H1 (cell line): ENCODE measurements at regions not wholly inside any gene's neighbourhood (a gene's known extent, or its start where the extent isn't known, plus 50 kb on each side); places are given as distances from the start of the nearest gene placed in this dataset.
A peak's percentile ranks its signal among the peaks of the same experiment; 100 is the strongest.

Experiments
- CTCF ChIA-PET: fragments of 300-600 bp; sonication (Branson Sonifier 250); formaldehyde crosslinking; loops from one replicate; lab custom pipeline; 2021; ENCODE audit not compliant: partially characterized antibody; lab: Charles Lee
- POLR2A ChIA-PET: fragments of 300-600 bp; sonication (Branson Sonifier 250); formaldehyde crosslinking; loops from one replicate; lab custom pipeline; 2021; ENCODE audit warnings: inconsistent platforms; ENCODE audit not compliant: partially characterized antibody; lab: Charles Lee
- DNase-seq, 2 experiments: peaks; one replicate each; pipeline versions ENCODE4 v3.0.0 to v3.0.0-alpha.2; 2010 to 2022; ENCODE audit warnings: low spot score in 2 of 2, low read depth in 1 of 2, mixed read lengths in 1 of 2
- FAIRE-seq: peaks from 2 replicates; lab custom pipeline; 2011; peaks lifted over from hg19 to GRCh38; lab: Jason Lieb, UNC
- H2AFZ ChIP-seq: 2 replicates; pipeline ENCODE4 v1.8.1; 2012; ENCODE audit warnings: low read length, inconsistent platforms
- H2AK5ac ChIP-seq: 2 replicates; pipeline ENCODE4 v1.6.1; 2013; ENCODE audit warnings: low read depth, low read length
- H2BK120ac ChIP-seq: replicated peaks from 2 replicates; pipeline ENCODE3; 2013; ENCODE audit warnings: low read depth, low read length, inconsistent platforms
- H2BK12ac ChIP-seq: 2 replicates; pipeline ENCODE4 v1.6.1; 2013; ENCODE audit warnings: low read depth, low read length
- H2BK15ac ChIP-seq: 2 replicates; pipeline ENCODE4 v1.6.1; 2013; ENCODE audit warnings: low read length
- H2BK20ac ChIP-seq: 2 replicates; pipeline ENCODE4 v1.6.1; 2013; ENCODE audit warnings: low read length
- H2BK5ac ChIP-seq: 2 replicates; pipeline ENCODE4 v1.6.1; 2013; ENCODE audit warnings: low read depth, low read length
- H3K14ac ChIP-seq: 2 replicates; pipeline ENCODE4 v1.6.1; 2013; ENCODE audit warnings: inconsistent platforms; ENCODE audit not compliant: insufficient read length
- H3K18ac ChIP-seq: 2 replicates; pipeline ENCODE4 v1.6.1; 2013; ENCODE audit warnings: low read length; ENCODE audit errors: extremely low read depth
- H3K23ac ChIP-seq: 2 replicates; pipeline ENCODE4 v1.6.1; 2013; ENCODE audit warnings: inconsistent platforms; ENCODE audit not compliant: insufficient read length
- H3K23me2 ChIP-seq: 2 replicates; pipeline ENCODE4 v1.6.1; 2013; ENCODE audit warnings: low read depth, low read length
- H3K27ac ChIP-seq: 2 replicates; pipeline ENCODE4 v1.6.1; 2011; ENCODE audit warnings: low read depth, low read length, inconsistent platforms
- H3K27me3 ChIP-seq, 4 experiments: replicated peaks in 1 of 4; 1 replicate in 1 of 4; 2 replicates in 3 of 4; pipeline versions ENCODE4 v1.6.1 to v1.8.1; 2011 to 2013; ENCODE audit warnings: low read length in 3 of 4, mild to moderate bottlenecking in 3 of 4, inconsistent platforms in 2 of 4, mixed read lengths in 2 of 4, moderate library complexity in 1 of 4; ENCODE audit not compliant: control insufficient read depth in 3 of 4, insufficient read depth in 3 of 4; ENCODE audit errors: extremely low read depth in 1 of 4
- H3K36me3 ChIP-seq, 4 experiments: 2 replicates each; pipeline versions ENCODE4 v1.6.1 to v1.8.1; 2011 to 2013; ENCODE audit warnings: mild to moderate bottlenecking in 4 of 4, low read length in 3 of 4, moderate library complexity in 2 of 4, control low read depth in 1 of 4, inconsistent platforms in 1 of 4; ENCODE audit not compliant: insufficient read depth in 4 of 4, control insufficient read depth in 2 of 4
- H3K4ac ChIP-seq: replicated peaks from 2 replicates; pipeline ENCODE3; 2013; ENCODE audit warnings: low read length, low read depth, mixed read lengths, inconsistent platforms; ENCODE audit not compliant: insufficient read length
- H3K4me1 ChIP-seq, 4 experiments: replicated peaks in 1 of 4; 1 replicate in 1 of 4; 2 replicates in 3 of 4; pipeline versions ENCODE4 v1.6.1 to v1.8.1; 2011 to 2013; ENCODE audit warnings: low read length in 3 of 4, inconsistent platforms in 2 of 4, mixed read lengths in 1 of 4; ENCODE audit not compliant: insufficient read depth in 4 of 4, control insufficient read depth in 3 of 4
- H3K4me2 ChIP-seq, 2 experiments: 2 replicates each; pipeline versions ENCODE4 v1.6.1 to v1.8.1; 2011 to 2013; ENCODE audit warnings: low read depth in 2 of 2, low read length in 2 of 2, control low read depth in 1 of 2, inconsistent platforms in 1 of 2, mild to moderate bottlenecking in 1 of 2; ENCODE audit not compliant: insufficient read depth in 1 of 2
- H3K4me3 ChIP-seq, 4 experiments: fragments of 200-600, 300-600 bp in 1 of 4; sonication (generic), shearing (Covaris generic), sonication (Bioruptor Twin) in 1 of 4; 2 replicates each; pipeline versions ENCODE4 v1.5.1 to v1.8.1; 2011 to 2016; ENCODE audit warnings: low read length in 4 of 4, low read depth in 3 of 4, control low read depth in 2 of 4, inconsistent platforms in 2 of 4, mild to moderate bottlenecking in 2 of 4, mixed read lengths in 1 of 4, moderate library complexity in 1 of 4; ENCODE audit not compliant: insufficient read depth in 2 of 4; ENCODE audit errors: extremely low read depth in 1 of 4
- H3K56ac ChIP-seq: replicated peaks from 2 replicates; pipeline ENCODE3; 2013; ENCODE audit warnings: low read depth, mild to moderate bottlenecking, mixed read lengths, low read length, inconsistent platforms; ENCODE audit not compliant: insufficient read length
- H3K79me1 ChIP-seq: 2 replicates; pipeline ENCODE4 v1.6.1; 2013; ENCODE audit warnings: low read depth, low read length, control low read depth
- H3K79me2 ChIP-seq, 2 experiments: 2 replicates each; pipeline versions ENCODE4 v1.6.1 to v1.8.1; 2012 to 2013; ENCODE audit warnings: low read length in 2 of 2, mild to moderate bottlenecking in 2 of 2, inconsistent platforms in 1 of 2; ENCODE audit not compliant: insufficient read depth in 2 of 2, control insufficient read depth in 1 of 2
- H3K9ac ChIP-seq, 4 experiments: replicated peaks in 1 of 4; 1 replicate in 1 of 4; 2 replicates in 3 of 4; pipeline versions ENCODE4 v1.6.1 to v1.8.1; 2011 to 2013; ENCODE audit warnings: low read depth in 3 of 4, low read length in 3 of 4, control low read depth in 2 of 4, mild to moderate bottlenecking in 2 of 4, moderate library complexity in 2 of 4, inconsistent platforms in 1 of 4; ENCODE audit errors: extremely low read depth in 1 of 4
- H3K9me3 ChIP-seq, 2 experiments: 2 replicates each; pipeline versions ENCODE4 v1.6.1 to v1.8.1; 2012 to 2013; ENCODE audit warnings: mild to moderate bottlenecking in 2 of 2, moderate library complexity in 2 of 2, control low read depth in 1 of 2, inconsistent platforms in 1 of 2, low read depth in 1 of 2, low read length in 1 of 2, mixed read lengths in 1 of 2; ENCODE audit not compliant: insufficient read depth in 2 of 2
- H4K20me1 ChIP-seq, 2 experiments: replicated peaks in 1 of 2; 2 replicates each; pipeline versions ENCODE3 to v1.8.1; 2011 to 2013; ENCODE audit warnings: inconsistent platforms in 2 of 2, low read length in 2 of 2, mild to moderate bottlenecking in 1 of 2; ENCODE audit not compliant: insufficient read depth in 2 of 2, control insufficient read depth in 1 of 2
- H4K5ac ChIP-seq: 2 replicates; pipeline ENCODE4 v1.6.1; 2013; ENCODE audit warnings: low read length, low read depth, mixed read lengths, inconsistent platforms; ENCODE audit not compliant: insufficient read length
- H4K8ac ChIP-seq: 2 replicates; pipeline ENCODE4 v1.8.0; 2013; ENCODE audit warnings: mild to moderate bottlenecking, moderate library complexity, low read length, inconsistent platforms; ENCODE audit not compliant: insufficient read depth; ENCODE audit errors: extremely low read depth
- H4K91ac ChIP-seq: replicated peaks from 2 replicates; pipeline ENCODE3; 2013; ENCODE audit warnings: low read length, mixed read lengths, inconsistent platforms; ENCODE audit not compliant: insufficient read length
- JUND ChIP-seq: IDR thresholded peaks from 2 replicates; pipeline ENCODE4 v1.6.1; 2011; ENCODE audit warnings: mild to moderate bottlenecking, improper control_type of control experiment, low read length
- KDM5A ChIP-seq: fragments of 200-600 bp; IDR thresholded peaks from 2 replicates; pipeline ENCODE4 v1.7.1; 2012; ENCODE audit warnings: mild to moderate bottlenecking, low read length, inconsistent platforms, mixed read lengths
- PHF8 ChIP-seq: fragments of 200-600 bp; sonication (generic); conservative IDR thresholded peaks from 2 replicates; pipeline ENCODE4 v1.7.1; 2012; ENCODE audit warnings: low read depth, mild to moderate bottlenecking, inconsistent platforms, low read length, moderate library complexity
- POLR2A ChIP-seq, 2 experiments: IDR thresholded peaks; 1 replicate in 1 of 2; 2 replicates in 1 of 2; pipeline ENCODE4 v1.6.1; 2011; ENCODE audit warnings: low read depth in 2 of 2, low read length in 2 of 2, mild to moderate bottlenecking in 2 of 2; ENCODE audit errors: control extremely low read depth in 1 of 2
- RAD21 ChIP-seq, 2 experiments: IDR thresholded peaks in 1 of 2; conservative IDR thresholded peaks in 1 of 2; 2 replicates each; pipeline ENCODE4 v1.6.1; 2011; ENCODE audit warnings: low read depth in 2 of 2, low read length in 2 of 2, improper control_type of control experiment in 1 of 2, inconsistent platforms in 1 of 2, mild to moderate bottlenecking in 1 of 2, moderate library complexity in 1 of 2
- RNF2 ChIP-seq: fragments of 200-900, 300-1000 bp; sonication (generic); IDR thresholded peaks from 2 replicates; pipeline ENCODE4 v1.7.1; 2016; ENCODE audit warnings: borderline replicate concordance, low read depth, mild to moderate bottlenecking, antibody characterized with exemption, low read length; ENCODE audit not compliant: poor library complexity, severe bottlenecking; ENCODE audit errors: missing control alignments
- RXRA ChIP-seq: IDR thresholded peaks from 2 replicates; pipeline ENCODE4 v1.6.1; 2011; ENCODE audit warnings: low read depth, mild to moderate bottlenecking, low read length, moderate library complexity; ENCODE audit not compliant: insufficient read depth
- SIN3A ChIP-seq, 2 experiments: IDR thresholded peaks in 1 of 2; conservative IDR thresholded peaks in 1 of 2; 2 replicates each; pipeline ENCODE4 v1.6.1; 2011 to 2012; ENCODE audit warnings: low read length in 2 of 2, improper control_type of control experiment in 1 of 2, low read depth in 1 of 2, mild to moderate bottlenecking in 1 of 2
- SIX5 ChIP-seq: IDR thresholded peaks from 2 replicates; pipeline ENCODE4 v1.6.1; 2011; ENCODE audit warnings: mild to moderate bottlenecking, low read depth, low read length
- WGBS, 2 experiments: shearing (Covaris generic) in 1 of 2; methylation state at CpG; one replicate each; pipeline versions ENCODE4 v1.1.6 to v1.1.7; 2013 to 2015; ENCODE audit warnings: low lambda C conversion rate in 2 of 2, mixed read lengths in 2 of 2, inconsistent platforms in 1 of 2, low coverage in 1 of 2, missing lambda C conversion rate in 1 of 2; ENCODE audit not compliant: insufficient replicate concordance in 2 of 2, insufficient coverage in 1 of 2, insufficient read length in 1 of 2; ENCODE audit errors: extremely low coverage in 1 of 2, missing lambda C conversion rate in 1 of 2; 5-methylcytosine and 5-hydroxymethylcytosine counted together

GRCh38 chr2:128593518-128593878, 274.8 kb upstream of the HS6ST1 start:
- POLR2A ChIA-PET = no interaction called here
- Histone ChIP-seq H3K36me3 (no peaks in the 10 kb centered on the region), H3K79me1 (no peaks in the 10 kb centered on the region), H3K79me2 (no peaks in the 10 kb centered on the region), H3K27ac (no peak overlapping the region), H3K9me3 (no peaks in the 10 kb centered on the region), H3K27me3 (no peaks in the 10 kb centered on the region), H2AFZ (no peak overlapping the region), H3K18ac (no peak overlapping the region), H4K5ac (no peak overlapping the region), H4K91ac (no peak overlapping the region), H4K8ac (no peak overlapping the region), H4K20me1 (peaks cover 0 to 2% of the 10 kb centered on the region in 2 experiments), H2BK5ac (no peak overlapping the region), H3K56ac (no peak overlapping the region), H3K14ac (no peak overlapping the region), H2BK120ac (peak overlapping the region; percentile 39), H3K9ac (no peak overlapping the region), H2BK20ac (0 out of 2 replicates have a peak overlapping the region, but pooled peaks have one; percentile 18), H3K23me2 (peaks cover 5% of the 10 kb centered on the region; the same call in 1 of the 2 replicates), H2AK5ac (no peak overlapping the region), H3K4ac (no peak overlapping the region), H3K4me3 (no peak overlapping the region), H2BK12ac (no peak overlapping the region), H3K4me1 (no peaks in the 10 kb centered on the region; a peak in 1 of 7 replicates), H3K4me2 (no peak overlapping the region), H2BK15ac (no peak overlapping the region), H3K23ac (no peak overlapping the region)
- DNase-seq (no peak), FAIRE-seq (no peak)
- TF ChIP-seq SIN3A (conservative IDR thresholded peaks at IDR 0.05 in 1 of 2, IDR thresholded peaks at IDR 0.05 in 1 of 2; ENCODE audit: low read depth in 1 of 2, low read length in 2 of 2) = no peak
- TF ChIP-seq SIX5 = no peak
- no peak for TF ChIP-seq RXRA
- no peak for TF ChIP-seq RNF2
- no peak for TF ChIP-seq RAD21 (IDR thresholded peaks at IDR 0.05 in 1 of 2, conservative IDR thresholded peaks at IDR 0.05 in 1 of 2; ENCODE audit: low read depth in 2 of 2, low read length in 2 of 2)
- TF ChIP-seq JUND = no peak
- no peak for TF ChIP-seq KDM5A
- no peak for TF ChIP-seq PHF8
- no peak for TF ChIP-seq POLR2A (IDR thresholded peaks at IDR 0.05; ENCODE audit: control extremely low read depth in 1 of 2, low read depth in 2 of 2, low read length in 2 of 2)
- WGBS, 2 experiments = 92% methylated on average over 3 of the region's 3 CpGs; no CpG with 5 or more reads in 1 of the 2 experiments
- CTCF ChIA-PET = interaction anchor here (0.7 to 1.2 kb wide), 9 partner anchors 14 to 277 kb away, joined by 3 to 4 read pairs (median 3); no protein-coding TSS in a partner anchor
